Anterior cingulate cortex (tissue), 58 donors: ENCODE measurements at regions not wholly inside any gene's neighbourhood (a gene's known extent, or its start where the extent isn't known, plus 50 kb on each side); places are given as distances from the start of the nearest gene placed in this dataset.

Experiments
- DNase-seq, 58 donors: peaks; one replicate each; lab custom pipeline; 2025; lab: John Stamatoyannopoulos, UW

DNA sequence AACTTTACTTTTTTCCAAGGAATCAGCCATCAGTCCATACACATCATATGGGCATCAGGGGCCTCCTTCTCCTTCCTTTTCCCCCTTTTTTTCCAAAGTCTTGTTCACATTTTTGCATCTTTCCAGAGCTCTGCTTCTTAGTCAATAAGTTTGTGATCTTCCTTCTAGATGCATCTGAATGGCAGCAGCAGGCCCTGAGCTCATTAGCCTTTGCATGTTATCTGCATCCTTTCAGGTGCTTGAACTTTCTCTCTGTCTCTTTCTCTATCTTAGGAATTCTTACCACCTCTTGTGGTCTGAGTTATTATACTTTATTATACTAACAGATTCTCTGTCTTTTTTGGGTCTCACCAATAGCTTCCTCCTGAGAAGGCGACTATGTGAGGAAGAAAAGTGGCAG, 312.4 kb upstream of the FANCL start:
- no peak for DNase-seq

GRCh38 chr2:58545300-58546280, 304.5 kb upstream of the FANCL start:
- no peak for DNase-seq

GRCh38 chr2:58543442-58543841, 302.3 kb upstream of the FANCL start:
- DNase-seq = no peak

DNA sequence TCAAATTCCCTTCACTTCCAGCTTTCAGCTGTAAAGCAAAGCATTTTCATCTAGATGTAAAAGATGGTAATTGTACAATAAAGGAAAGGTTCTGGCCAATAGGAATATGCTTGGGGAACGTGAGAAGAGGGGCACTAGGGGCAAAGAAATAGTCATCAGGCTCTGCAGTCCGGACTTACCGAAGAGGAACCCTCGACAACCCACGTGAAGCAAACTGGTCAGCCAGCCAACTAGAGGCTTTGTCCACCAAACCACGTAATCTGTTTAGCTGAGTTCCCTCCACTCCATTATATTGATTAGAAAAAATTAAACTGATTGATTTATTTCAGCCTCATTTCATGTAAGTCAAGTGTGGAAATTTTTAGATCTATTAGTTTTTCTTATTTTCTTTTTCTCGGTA, 300.4 kb upstream of the FANCL start:
- DNase-seq = peak in 9 of 58 donors; percentile 3 to 31 (median 12)

DNA sequence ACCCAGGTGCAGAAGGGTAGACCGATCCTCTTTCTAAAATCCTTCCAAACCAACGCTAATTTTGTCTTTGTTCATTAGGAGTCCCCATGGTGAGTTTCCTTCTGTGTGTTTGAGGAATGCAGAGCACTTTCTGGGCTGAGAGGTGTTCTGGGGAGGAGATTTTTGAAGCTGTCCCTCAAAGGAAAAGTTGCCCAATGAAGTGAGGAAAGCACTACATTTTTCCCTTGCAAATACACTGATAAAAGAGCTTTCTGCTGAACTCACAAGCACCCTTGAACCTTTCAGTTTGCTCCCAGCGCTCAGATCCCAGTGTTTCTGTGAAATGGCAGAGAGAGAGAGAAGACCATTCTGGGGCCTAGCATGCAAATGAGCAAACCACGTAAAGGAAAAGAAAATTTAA, 299.6 kb upstream of the FANCL start:
- peak in 3 of 58 donors; percentile 8 to 15 (median 9) for DNase-seq

- DNase-seq = no peak
These were observed 298.8 kb upstream of the FANCL start for GRCh38 chr2:58539973-58540372.

GRCh38 chr2:58535990-58536389, 294.9 kb upstream of the FANCL start:
- no peak for DNase-seq

DNA sequence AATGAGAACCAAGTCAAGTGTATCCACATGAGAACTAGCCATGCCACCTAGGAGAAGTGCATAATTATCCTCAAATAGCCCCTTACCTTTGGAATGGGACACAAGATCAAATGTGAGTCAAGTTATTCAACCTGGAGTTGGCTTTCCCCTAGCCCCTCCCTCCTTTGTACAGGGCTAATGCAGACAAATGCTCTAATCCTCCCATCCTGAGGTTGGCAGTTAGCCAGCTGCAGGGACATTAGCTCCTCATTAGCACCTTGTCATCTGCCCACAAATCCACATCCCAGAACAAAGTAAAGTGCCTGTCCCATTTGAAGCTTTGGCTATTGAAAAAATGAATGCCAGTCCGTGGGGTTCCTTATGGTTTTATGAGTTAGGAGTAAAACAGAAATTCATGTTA, 294.1 kb upstream of the FANCL start:
- no peak for DNase-seq

DNA sequence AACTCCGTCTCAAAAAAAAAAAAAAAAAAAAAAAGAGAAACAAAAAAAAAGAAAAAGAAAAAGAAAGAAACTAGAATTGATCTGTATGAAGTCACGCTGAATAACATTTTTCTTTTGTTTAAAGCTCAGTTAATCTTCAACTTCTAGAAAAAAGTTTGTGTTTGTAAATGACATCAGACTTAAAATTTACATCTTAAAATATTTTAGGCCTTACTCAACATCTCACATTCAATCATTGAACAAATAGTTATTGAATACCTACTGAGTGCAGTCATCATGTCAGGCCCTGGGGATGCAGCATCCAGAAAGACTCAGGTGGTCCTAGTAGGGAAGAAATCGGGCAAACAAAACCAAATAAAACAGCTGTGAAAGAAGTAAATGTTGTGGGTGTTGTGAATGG, 292.3 kb upstream of the FANCL start:
- no peak for DNase-seq

- no peak for DNase-seq
These were observed 291.5 kb upstream of the FANCL start for GRCh38 chr2:58532641-58533040.

GRCh38 chr2:58527647-58528046, 286.5 kb upstream of the FANCL start:
- DNase-seq = no peak

GRCh38 chr2:58521803-58522554, 280.9 kb upstream of the FANCL start:
- no peak for DNase-seq

- no peak for DNase-seq
These were observed 279.8 kb upstream of the FANCL start for GRCh38 chr2:58520903-58521302.

DNA sequence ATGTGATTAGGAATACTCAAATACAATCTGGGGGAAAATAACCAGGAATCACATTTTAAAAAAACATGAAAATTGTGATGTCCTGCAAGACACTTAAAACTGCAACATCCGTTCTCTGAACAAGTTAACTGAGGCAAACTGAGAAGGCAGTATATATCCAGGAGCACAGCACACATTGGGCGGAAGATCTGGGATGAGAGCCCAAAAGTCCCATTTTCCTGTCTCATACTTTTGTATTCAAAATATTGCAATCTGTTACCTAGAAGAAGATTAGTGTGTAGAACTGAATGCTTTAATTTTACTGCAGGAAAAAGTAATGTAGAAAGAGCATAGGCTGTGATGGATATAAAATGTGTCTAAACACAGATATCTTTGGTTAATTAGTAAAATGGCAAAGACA, 276.8 kb upstream of the FANCL start:
- peak in 2 of 58 donors; percentile 30 to 45 for DNase-seq

GRCh38 chr2:58516695-58517094, 275.6 kb upstream of the FANCL start:
- no peak for DNase-seq

GRCh38 chr2:58515827-58516573, 274.9 kb upstream of the FANCL start:
- no peak for DNase-seq

GRCh38 chr2:58514252-58514651, 273.1 kb upstream of the FANCL start:
- DNase-seq = no peak

DNA sequence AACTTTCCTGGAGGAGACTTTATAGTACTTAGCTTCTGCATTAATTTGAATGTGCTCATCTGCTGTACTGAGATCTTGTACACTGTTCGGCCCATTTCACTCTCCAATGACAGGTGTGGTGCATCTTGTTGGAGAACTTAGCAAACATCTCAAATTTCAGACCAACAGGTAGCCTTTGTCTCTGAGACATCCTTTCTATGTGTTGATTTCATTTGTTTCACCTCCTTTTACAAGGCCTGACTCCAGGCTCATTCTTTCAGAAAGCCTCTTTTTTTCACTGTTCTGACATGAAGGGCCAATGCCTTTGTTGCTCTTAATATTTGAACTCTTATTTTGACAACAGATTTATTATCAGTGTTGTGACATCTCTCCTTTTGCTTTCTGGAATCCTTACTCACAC, 271.8 kb upstream of the FANCL start:
- DNase-seq = no peak

- peak in 21 of 58 donors; percentile 2 to 47 (median 12) for DNase-seq
These were observed 266.9 kb upstream of the FANCL start for GRCh38 chr2:58508006-58508405.

GRCh38 chr2:58503918-58504317, 262.8 kb upstream of the FANCL start:
- DNase-seq = no peak

GRCh38 chr2:58502931-58503330, 261.8 kb upstream of the FANCL start:
- no peak for DNase-seq
